Liver (tissue), 8 donors: ENCODE measurements at regions not wholly inside any gene's neighbourhood (a gene's known extent, or its start where the extent isn't known, plus 50 kb on each side); places are given as distances from the start of the nearest gene placed in this dataset.

Experiments used
- DNase-seq: peaks from one replicate; pipeline ENCODE4 v3.0.0-alpha.2; 2017; ENCODE audit warnings: low spot score
- H3K27ac ChIP-seq, 2 donors: one replicate each; pipeline ENCODE4 v1.7.0; 2013; ENCODE audit warnings: inconsistent platforms in 2 of 2, low read length in 2 of 2, control low read depth in 1 of 2, low read depth in 1 of 2, mild to moderate bottlenecking in 1 of 2
- H3K27me3 ChIP-seq, 4 donors: one replicate each; pipeline versions ENCODE4 v1.6.1 to v1.7.0; 2013; ENCODE audit warnings: low read length in 3 of 4, inconsistent platforms in 1 of 4, mild to moderate bottlenecking in 1 of 4, moderate library complexity in 1 of 4; ENCODE audit not compliant: control insufficient read depth in 4 of 4, insufficient read depth in 4 of 4
- H3K36me3 ChIP-seq, 4 donors: one replicate each; pipeline versions ENCODE4 v1.6.1 to v1.7.0; 2013; ENCODE audit warnings: low read length in 3 of 4, mild to moderate bottlenecking in 3 of 4, low read depth in 1 of 4, moderate library complexity in 1 of 4; ENCODE audit not compliant: control insufficient read depth in 4 of 4, insufficient read depth in 3 of 4
- H3K4me1 ChIP-seq, 4 donors: one replicate each; pipeline versions ENCODE4 v1.6.1 to v1.7.0; 2013; ENCODE audit warnings: low read length in 3 of 4, mild to moderate bottlenecking in 3 of 4, moderate library complexity in 1 of 4; ENCODE audit not compliant: control insufficient read depth in 4 of 4, insufficient read depth in 4 of 4
- H3K4me3 ChIP-seq, 3 donors: one replicate each; pipeline versions ENCODE4 v1.6.1 to v1.7.0; 2013; ENCODE audit warnings: low read length in 3 of 3, control low read depth in 1 of 3, low read depth in 1 of 3, mild to moderate bottlenecking in 1 of 3
- H3K9ac ChIP-seq, 2 donors: one replicate each; pipeline ENCODE4 v1.7.0; 2013; ENCODE audit warnings: low read length in 2 of 2, mild to moderate bottlenecking in 2 of 2, moderate library complexity in 2 of 2, control low read depth in 1 of 2, low read depth in 1 of 2
- H3K9me3 ChIP-seq, 4 donors: one replicate each; pipeline versions ENCODE4 v1.6.1 to v1.7.0; 2013; ENCODE audit warnings: low read length in 3 of 4; ENCODE audit not compliant: control insufficient read depth in 4 of 4
- ATF3 ChIP-seq: IDR thresholded peaks from 2 replicates; pipeline ENCODE4 v1.6.1; 2016; ENCODE audit warnings: antibody characterized with exemption
- CTCF ChIP-seq: fragments of 150-350 bp; IDR thresholded peaks from 2 replicates; pipeline ENCODE4 v1.5.1; 2017; ENCODE audit warnings: improper control_type of control experiment, low read depth, low read length; ENCODE audit not compliant: missing input control
- EGR1 ChIP-seq, 2 donors: IDR thresholded peaks; 2 replicates each; pipeline ENCODE4 v1.6.1; 2016 to 2018; ENCODE audit warnings: antibody characterized with exemption in 2 of 2, low read depth in 2 of 2
- FOXA1 ChIP-seq: IDR thresholded peaks from 2 replicates; pipeline ENCODE4 v1.6.1; 2016; ENCODE audit warnings: antibody characterized with exemption
- FOXA2 ChIP-seq: IDR thresholded peaks from 2 replicates; pipeline ENCODE4 v1.6.1; 2016; ENCODE audit warnings: antibody characterized with exemption
- GABPA ChIP-seq, 2 donors: IDR thresholded peaks in 1 of 2; conservative IDR thresholded peaks in 1 of 2; 2 replicates each; pipeline ENCODE4 v1.6.1; 2016; ENCODE audit warnings: antibody characterized with exemption in 2 of 2, mild to moderate bottlenecking in 1 of 2, moderate library complexity in 1 of 2
- HNF4A ChIP-seq, 2 donors: conservative IDR thresholded peaks; 2 replicates each; pipeline ENCODE4 v1.6.1; 2016; ENCODE audit warnings: antibody characterized with exemption in 2 of 2, mild to moderate bottlenecking in 2 of 2
- HNF4G ChIP-seq: IDR thresholded peaks from 2 replicates; pipeline ENCODE4 v1.6.1; 2016; ENCODE audit warnings: antibody characterized with exemption
- JUND ChIP-seq, 2 donors: IDR thresholded peaks; 2 replicates each; pipeline ENCODE4 v1.6.1; 2016; ENCODE audit warnings: antibody characterized with exemption in 2 of 2
- NR2F2 ChIP-seq: IDR thresholded peaks from 2 replicates; pipeline ENCODE4 v1.6.1; 2016; ENCODE audit warnings: antibody characterized with exemption
- RAD21 ChIP-seq, 2 donors: IDR thresholded peaks; 2 replicates each; pipeline ENCODE4 v1.6.1; 2016; ENCODE audit warnings: antibody characterized with exemption in 2 of 2, mild to moderate bottlenecking in 2 of 2
- REST ChIP-seq: IDR thresholded peaks from 2 replicates; pipeline ENCODE4 v1.6.1; 2016; ENCODE audit warnings: antibody characterized with exemption, mild to moderate bottlenecking
- SP1 ChIP-seq: IDR thresholded peaks from 2 replicates; pipeline ENCODE4 v1.6.1; 2018; ENCODE audit warnings: antibody characterized with exemption, mild to moderate bottlenecking
- ZBTB33 ChIP-seq: IDR thresholded peaks from 2 replicates; pipeline ENCODE4 v1.6.1; 2016; ENCODE audit warnings: antibody characterized with exemption
- WGBS: extraction: QIAGEN DNeasy Blood & Tissue Kit; methylation state at CpG from one replicate; pipeline ENCODE4 v1.1.7; 2013; 5-methylcytosine and 5-hydroxymethylcytosine counted together
- TF ChIP-seq, protein P1 (sequence below): IDR thresholded peaks from 2 replicates; pipeline ENCODE4 v1.6.1; 2016; ENCODE audit warnings: antibody characterized with exemption
- donor health status: healthy.
- donor health status: healthy.
- donor health status: healthy.
- donor health status: healthy.
- donor health status: healthy.

DNA sequence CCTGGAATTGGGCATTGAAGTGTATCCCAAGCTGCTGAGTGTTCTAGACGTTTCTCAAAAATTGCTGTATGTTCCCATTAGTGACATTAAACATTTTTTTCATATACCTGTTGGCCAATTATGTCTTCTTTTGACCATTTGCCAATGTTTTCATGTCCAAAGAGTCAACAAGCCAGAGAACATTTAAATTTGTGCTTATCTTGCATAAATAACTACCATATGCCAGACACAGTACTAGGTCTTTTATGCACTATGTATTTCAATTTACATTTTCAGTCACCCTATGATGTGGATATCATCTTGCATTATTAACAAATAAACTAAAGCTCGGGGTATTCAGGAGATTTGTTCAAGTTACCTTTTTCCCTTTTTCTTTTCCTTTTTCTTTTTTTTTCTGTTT is 632.9 kb upstream of the C16orf82 start:
- Histone ChIP-seq H3K9me3 (no peaks in the 10 kb centered on the region), H3K27me3 (no peaks in the 10 kb centered on the region), H3K4me3 (no peak overlapping the region), H3K9ac (no peak overlapping the region), H3K4me1 (no peaks in the 10 kb centered on the region), H3K36me3 (no peaks in the 10 kb centered on the region), H3K27ac (no peak overlapping the region)
- WGBS, result 60% methylated on average over 2 of the region's 2 CpGs
- no peak for TF ChIP-seq CTCF
- TF ChIP-seq JUND (IDR thresholded peaks at IDR 0.05), result no peak
- no peak for TF ChIP-seq EGR1 (IDR thresholded peaks at IDR 0.05; ENCODE audit: low read depth in 2 of 2)
- no peak for TF ChIP-seq ZBTB33
- TF ChIP-seq NR2F2, result no peak
- TF ChIP-seq SP1, result no peak
- no peak for TF ChIP-seq RAD21 (IDR thresholded peaks at IDR 0.05)
- no peak for DNase-seq

DNA sequence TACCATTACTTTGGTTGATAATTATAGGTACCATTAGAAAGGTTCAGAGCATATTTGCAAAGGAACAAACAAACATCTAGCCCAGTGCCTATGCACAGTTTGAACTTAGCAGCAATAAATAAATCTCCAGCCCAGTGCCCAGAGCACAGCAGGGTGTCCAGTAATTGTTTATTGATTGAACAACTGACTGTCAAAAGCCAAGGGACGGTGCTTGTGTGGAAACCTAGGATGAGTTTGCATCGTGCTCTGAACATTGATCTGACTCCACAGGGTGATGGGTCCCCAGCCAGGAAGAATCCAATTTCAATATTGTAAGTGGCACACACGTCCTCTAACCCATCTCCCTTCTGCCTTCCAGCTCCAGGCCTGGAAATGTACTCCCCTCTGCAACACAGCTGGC is 625.5 kb upstream of the C16orf82 start:
- TF ChIP-seq HNF4G, result no peak
- no peak for TF ChIP-seq FOXA2
- TF ChIP-seq EGR1 (IDR thresholded peaks at IDR 0.05; ENCODE audit: low read depth in 2 of 2), result no peak
- TF ChIP-seq HNF4A (conservative IDR thresholded peaks at IDR 0.05), result no peak
- no peak for TF ChIP-seq JUND (IDR thresholded peaks at IDR 0.05)
- TF ChIP-seq SP1, result no peak
- no peak for TF ChIP-seq FOXA1
- TF ChIP-seq REST, result no peak
- no peak for TF ChIP-seq GABPA (IDR thresholded peaks at IDR 0.05 in 1 of 2, conservative IDR thresholded peaks at IDR 0.05 in 1 of 2)
- TF ChIP-seq ZBTB33, result no peak
- no peak for TF ChIP-seq NR2F2
- TF ChIP-seq, protein P1, sequence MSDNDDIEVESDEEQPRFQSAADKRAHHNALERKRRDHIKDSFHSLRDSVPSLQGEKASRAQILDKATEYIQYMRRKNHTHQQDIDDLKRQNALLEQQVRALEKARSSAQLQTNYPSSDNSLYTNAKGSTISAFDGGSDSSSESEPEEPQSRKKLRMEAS, result no peak
- no peak for TF ChIP-seq ATF3
- Histone ChIP-seq H3K9ac (no peak overlapping the region), H3K27me3 (no peaks in the 10 kb centered on the region), H3K4me1 (no peaks in the 10 kb centered on the region), H3K9me3 (no peaks in the 10 kb centered on the region), H3K36me3 (no peaks in the 10 kb centered on the region), H3K27ac (no peak overlapping the region), H3K4me3 (no peak overlapping the region)
- no peak for DNase-seq
- WGBS, result 49% methylated on average over 3 of the region's 3 CpGs
